B cell (primary cell): ENCODE measurements at regions not wholly inside any gene's neighbourhood (a gene's known extent, or its start where the extent isn't known, plus 50 kb on each side); places are given as distances from the start of the nearest gene placed in this dataset.

Experiments
- CTCF ChIP-seq: fragments of 200-600 bp; IDR thresholded peaks from one replicate; pipeline ENCODE4 v1.8.0; 2022; ENCODE audit warnings: antibody characterized with exemption, mild to moderate bottlenecking
- EZH2 ChIP-seq: IDR thresholded peaks from 2 replicates; pipeline ENCODE4 v1.6.1; 2012; ENCODE audit warnings: borderline replicate concordance, low read depth, mild to moderate bottlenecking, moderate library complexity, low read length; ENCODE audit not compliant: insufficient read depth, poor library complexity, severe bottlenecking

DNA sequence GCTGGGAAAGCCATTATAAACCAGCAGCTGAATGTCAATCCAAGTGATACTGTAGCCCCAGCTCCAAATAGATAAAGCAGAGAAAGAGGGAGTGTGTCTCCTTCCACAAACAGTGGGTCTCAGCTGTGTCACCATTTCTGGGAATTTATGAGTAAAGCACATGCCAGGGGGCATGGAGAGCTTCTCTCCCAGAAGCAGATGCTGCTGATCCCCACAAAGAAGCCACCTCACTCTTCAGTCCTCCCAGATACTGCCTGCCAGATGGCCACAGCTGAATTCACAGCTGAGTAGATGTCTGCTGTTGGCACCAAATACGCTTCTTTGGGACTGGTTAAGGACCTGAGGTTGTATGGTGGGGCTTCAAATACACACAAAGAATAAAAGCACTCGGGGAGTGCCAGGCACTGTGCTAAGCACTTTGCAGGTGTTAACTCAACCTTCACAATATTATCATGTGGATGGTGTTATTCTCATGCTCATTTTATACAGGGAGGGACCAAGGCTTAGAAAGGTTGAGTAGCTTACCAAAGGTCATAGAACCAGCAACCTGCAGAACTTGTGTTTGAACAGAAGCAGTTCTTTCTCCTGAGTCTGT lies 298.3 kb downstream of the CDH11 start:
- TF ChIP-seq CTCF (no peak), EZH2 (no peak)
